Colonic mucosa (tissue), 4 donors: ENCODE measurements at regions not wholly inside any gene's neighbourhood (a gene's known extent, or its start where the extent isn't known, plus 50 kb on each side); places are given as distances from the start of the nearest gene placed in this dataset.

ENCODE experiments used
- DNase-seq: peaks from one replicate; pipeline ENCODE4 v3.0.0-alpha.2; 2020
- H3K27ac ChIP-seq: fragments of 200-600 bp; one replicate; pipeline ENCODE4 v1.8.0; 2021
- H3K27me3 ChIP-seq: fragments of 200-600 bp; one replicate; pipeline ENCODE4 v1.8.0; 2021
- H3K36me3 ChIP-seq: fragments of 200-600 bp; one replicate; pipeline ENCODE4 v1.8.0; 2021
- H3K4me1 ChIP-seq: fragments of 200-600 bp; one replicate; pipeline ENCODE4 v1.8.0; 2021; ENCODE audit warnings: mild to moderate bottlenecking
- H3K4me3 ChIP-seq: fragments of 200-600 bp; one replicate; pipeline ENCODE4 v1.8.0; 2021
- H3K9ac ChIP-seq, 2 donors: one replicate each; pipeline ENCODE4 v1.7.0; 2013; ENCODE audit warnings: control low read depth in 2 of 2, low read depth in 2 of 2, low read length in 2 of 2
- H3K9me3 ChIP-seq: fragments of 200-600 bp; one replicate; pipeline ENCODE4 v1.8.0; 2021
- CTCF ChIP-seq: fragments of 200-600 bp; IDR thresholded peaks from one replicate; pipeline ENCODE4 v1.8.0; 2022; ENCODE audit warnings: antibody characterized with exemption, mild to moderate bottlenecking
- intact Hi-C: fragments of 100-400 bp; cut with DNase I; formaldehyde crosslinking; loops from one replicate; pipeline ENCODE4 v1.14.1; 2022
- donor health status: healthy.
- donor health status: DM: no; HTN: no; CAD: no.
- donor health status: DM: no; HTN: no; CAD: no.

GRCh38 chr5:167902298-167902697 lies 389.1 kb upstream of the WWC1 start:
- H3K9ac ChIP-seq, result no peak overlapping the region
- no peaks in the 10 kb centered on the region for H3K4me1 ChIP-seq
- H3K36me3 ChIP-seq, result no peaks in the 10 kb centered on the region
- no peak overlapping the region for H3K27ac ChIP-seq
- intact Hi-C loops, result no loop called here
- H3K4me3 ChIP-seq, result no peak overlapping the region
- H3K9me3 ChIP-seq, result no peaks in the 10 kb centered on the region
- no peaks in the 10 kb centered on the region for H3K27me3 ChIP-seq
- no peak for TF ChIP-seq CTCF
- DNase-seq, result no peak

- H3K9ac ChIP-seq, result no peak overlapping the region
- H3K36me3 ChIP-seq, result no peaks in the 10 kb centered on the region
- H3K4me1 ChIP-seq, result no peaks in the 10 kb centered on the region
- no peak for TF ChIP-seq CTCF
- no peak overlapping the region for H3K4me3 ChIP-seq
- intact Hi-C loops, result no loop called here
- no peak for DNase-seq
- no peaks in the 10 kb centered on the region for H3K27me3 ChIP-seq
- no peaks in the 10 kb centered on the region for H3K9me3 ChIP-seq
- H3K27ac ChIP-seq, result no peak overlapping the region
Observed at GRCh38 chr5:167903243-167903642, 388.2 kb upstream of the WWC1 start.

GRCh38 chr5:167903659-167904058 lies 387.8 kb upstream of the WWC1 start:
- intact Hi-C loops, result no loop called here
- Histone ChIP-seq H3K27ac (no peak overlapping the region), H3K4me3 (no peak overlapping the region), H3K36me3 (no peaks in the 10 kb centered on the region), H3K4me1 (no peaks in the 10 kb centered on the region), H3K9ac (no peak overlapping the region), H3K9me3 (no peaks in the 10 kb centered on the region), H3K27me3 (no peaks in the 10 kb centered on the region)
- TF ChIP-seq CTCF, result no peak
- DNase-seq, result no peak

- no peak for DNase-seq
- intact Hi-C loops, result no loop called here
- no peak overlapping the region for H3K9ac ChIP-seq
- no peak overlapping the region for H3K27ac ChIP-seq
- no peaks in the 10 kb centered on the region for H3K27me3 ChIP-seq
- TF ChIP-seq CTCF, result no peak
- no peak overlapping the region for H3K4me3 ChIP-seq
- no peaks in the 10 kb centered on the region for H3K36me3 ChIP-seq
- no peaks in the 10 kb centered on the region for H3K9me3 ChIP-seq
- no peaks in the 10 kb centered on the region for H3K4me1 ChIP-seq
Observed at GRCh38 chr5:167905919-167906853, 385.3 kb upstream of the WWC1 start.

GRCh38 chr5:167908606-167909005 lies 382.8 kb upstream of the WWC1 start:
- intact Hi-C loops, result no loop called here
- Histone ChIP-seq H3K27me3 (no peaks in the 10 kb centered on the region), H3K36me3 (no peaks in the 10 kb centered on the region), H3K4me1 (no peaks in the 10 kb centered on the region), H3K4me3 (no peak overlapping the region), H3K9ac (no peak overlapping the region), H3K9me3 (no peaks in the 10 kb centered on the region), H3K27ac (no peak overlapping the region)
- no peak for TF ChIP-seq CTCF
- DNase-seq, result no peak
